Kidney (tissue), 13 donors: ENCODE measurements at regions not wholly inside any gene's neighbourhood (a gene's known extent, or its start where the extent isn't known, plus 50 kb on each side); places are given as distances from the start of the nearest gene placed in this dataset.

Source experiments
- DNase-seq, 5 donors: peaks; one replicate each; pipeline ENCODE4 v3.0.0-alpha.2; 2013 to 2020
- FAIRE-seq: peaks from 2 replicates; lab custom pipeline; 2012; peaks lifted over from hg19 to GRCh38; lab: Jason Lieb, UNC
- H3K27ac ChIP-seq, 2 donors: one replicate each; pipeline ENCODE4 v1.7.0; 2013; ENCODE audit warnings: low read depth in 2 of 2, low read length in 2 of 2, inconsistent platforms in 1 of 2
- H3K27me3 ChIP-seq: one replicate; pipeline ENCODE4 v1.7.1; 2013; ENCODE audit warnings: low read length, inconsistent platforms; ENCODE audit not compliant: control insufficient read depth, insufficient read depth
- H3K36me3 ChIP-seq, 3 donors: one replicate each; pipeline versions ENCODE4 v1.7.0 to v1.7.1; 2013; ENCODE audit warnings: low read length in 3 of 3, control low read depth in 1 of 3, inconsistent platforms in 1 of 3; ENCODE audit not compliant: insufficient read depth in 3 of 3, control insufficient read depth in 2 of 3
- H3K4me1 ChIP-seq, 3 donors: one replicate each; pipeline versions ENCODE4 v1.7.0 to v1.7.1; 2013; ENCODE audit warnings: low read length in 3 of 3, inconsistent platforms in 1 of 3, low read depth in 1 of 3; ENCODE audit not compliant: control insufficient read depth in 2 of 3, insufficient read depth in 2 of 3
- H3K4me3 ChIP-seq, 3 donors: one replicate each; pipeline versions ENCODE4 v1.7.0 to v1.8.1; 2013; ENCODE audit warnings: low read length in 3 of 3, control low read depth in 1 of 3, inconsistent platforms in 1 of 3
- H3K9ac ChIP-seq, 3 donors: one replicate each; pipeline versions ENCODE4 v1.7.0 to v1.7.1; 2013; ENCODE audit warnings: low read length in 3 of 3, control low read depth in 1 of 3, inconsistent platforms in 1 of 3
- H3K9me3 ChIP-seq, 3 donors: one replicate each; pipeline versions ENCODE4 v1.7.0 to v1.7.1; 2013; ENCODE audit warnings: low read length in 3 of 3, control low read depth in 1 of 3, inconsistent platforms in 1 of 3; ENCODE audit not compliant: control insufficient read depth in 2 of 3, insufficient read depth in 1 of 3
- CTCF ChIP-seq: IDR thresholded peaks from 3 replicates; pipeline ENCODE4 v1.5.1; 2012; ENCODE audit warnings: mild to moderate bottlenecking, moderate library complexity, borderline replicate concordance; ENCODE audit not compliant: insufficient read depth; ENCODE audit errors: extremely low read depth
- intact Hi-C: fragments of 100-400 bp; cut with DNase I; formaldehyde crosslinking; loops from one replicate; pipeline ENCODE4 v1.11.1; 2022
- donor health status: control.
- donor health status: control.
- donor health status: control.
- donor health status: control.
- donor health status: control.
- donor health status: DM: yes; HTN: yes; CAD: no.
- donor health status: Normal renal cell carcinoma (clear cell type).

GRCh38 chr1:178030467-178030866 is 60.6 kb upstream of the SEC16B start:
- Histone ChIP-seq H3K4me1 (peaks cover 0 to 19% (median 3%) of the 10 kb centered on the region in 3 donors), H3K27me3 (no peaks in the 10 kb centered on the region), H3K9me3 (no peaks in the 10 kb centered on the region), H3K4me3 (no peak overlapping the region), H3K27ac (no peak overlapping the region), H3K9ac (no peak overlapping the region), H3K36me3 (peaks cover 0 to 15% (median 8%) of the 10 kb centered on the region in 3 donors)
- FAIRE-seq: no peak
- intact Hi-C loops: loop anchor here (10.0 kb wide), 1 partner anchor 254 kb away; no protein-coding TSS in a partner anchor
- no peak for DNase-seq
- no peak for TF ChIP-seq CTCF

- no peak overlapping the region for H3K9ac ChIP-seq
- no peaks in the 10 kb centered on the region for H3K27me3 ChIP-seq
- H3K36me3 ChIP-seq: peaks cover 0 to 13% (median 8%) of the 10 kb centered on the region in 3 donors
- FAIRE-seq: peak; percentile 68
- H3K9me3 ChIP-seq: no peaks in the 10 kb centered on the region
- peak overlapping the region in 1 of 2 donors; percentile 26 for H3K27ac ChIP-seq
- H3K4me1 ChIP-seq: peaks cover 0 to 24% (median 8%) of the 10 kb centered on the region in 3 donors
- intact Hi-C loops: loop anchor here (10.0 kb wide), 1 partner anchor 253 kb away; no protein-coding TSS in a partner anchor
- H3K4me3 ChIP-seq: no peak overlapping the region
- TF ChIP-seq CTCF: peak; percentile 85
- DNase-seq: peak; percentile 81 to 93 (median 86)
Measured at GRCh38 chr1:178031856-178032320, 62.0 kb upstream of the RASAL2 start.

GRCh38 chr1:178033019-178033418 is 60.9 kb upstream of the RASAL2 start:
- no peak overlapping the region for H3K9ac ChIP-seq
- H3K9me3 ChIP-seq: no peaks in the 10 kb centered on the region
- FAIRE-seq (no peak), DNase-seq (no peak)
- H3K27ac ChIP-seq: no peak overlapping the region
- no peaks in the 10 kb centered on the region for H3K27me3 ChIP-seq
- intact Hi-C loops: loop anchor here (10.0 kb wide), 1 partner anchor 252 kb away; no protein-coding TSS in a partner anchor
- no peak overlapping the region for H3K4me3 ChIP-seq
- peaks cover 0 to 13% (median 8%) of the 10 kb centered on the region in 3 donors for H3K36me3 ChIP-seq
- no peak for TF ChIP-seq CTCF
- peaks cover 0 to 28% (median 11%) of the 10 kb centered on the region in 3 donors for H3K4me1 ChIP-seq
